ENCODE measurements at regions not wholly inside any gene's neighbourhood (a gene's known extent, or its start where the extent isn't known, plus 50 kb on each side); places are given as distances from the start of the nearest gene placed in this dataset.

DNA sequence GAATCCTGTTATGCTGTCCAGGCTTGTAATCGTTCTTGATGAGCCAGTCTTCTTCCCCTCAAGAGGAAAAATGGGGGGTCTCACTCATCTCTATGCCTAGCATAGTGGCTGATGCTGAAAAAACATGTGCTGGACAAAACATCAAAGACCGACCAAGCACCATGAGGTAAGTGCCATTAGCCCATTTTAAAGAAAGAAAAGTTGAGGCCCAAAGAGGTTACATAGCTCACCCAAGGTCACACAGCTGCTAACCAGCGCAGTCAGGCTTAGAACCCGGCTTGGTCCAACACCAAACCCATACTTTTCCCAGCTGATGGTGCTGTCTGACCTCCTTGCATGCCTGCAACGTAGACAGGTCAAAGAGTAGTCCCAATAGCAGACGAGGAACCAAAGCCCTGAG lies 156.4 kb downstream of the INHBB start:
- no peaks in the 10 kb centered on the region for H4K20me1 ChIP-seq (replicated peaks; ENCODE audit: insufficient read depth)
- H3K4me2 ChIP-seq = no peak overlapping the region
- H3K4me1 Mint-ChIP-seq = peaks cover 6% of the 10 kb centered on the region; the same call in 2 of the 3 replicates
- no peak overlapping the region for H2AFZ ChIP-seq
- H3K27me3 Mint-ChIP-seq (ENCODE audit: insufficient read depth, low read depth, poor library complexity) = peaks cover 19% of the 10 kb centered on the region
- H3K27ac Mint-ChIP-seq = no peak overlapping the region
- H3K4me3 Mint-ChIP-seq = no peak overlapping the region
- TF ChIP-seq CREB1 (CRISPR knock-in tag; IDR thresholded peaks at IDR 0.05; ENCODE audit: low read depth) (no peak), EZH2phosphoT487 (IDR thresholded peaks at IDR 0.05; ENCODE audit: unreplicated experiment) (no peak), EZH2 (IDR thresholded peaks at IDR 0.05; ENCODE audit: low read depth, unreplicated experiment) (no peak), ZNF114 (CRISPR knock-in tag; IDR thresholded peaks at IDR 0.05) (no peak), POLR2AphosphoS5 (IDR thresholded peaks at IDR 0.05; ENCODE audit: low read depth) (no peak), NANOG (IDR thresholded peaks at IDR 0.05; ENCODE audit: borderline replicate concordance) (no peak), JUNB (IDR thresholded peaks at IDR 0.05; ENCODE audit: unreplicated experiment) (no peak), CTCF (conservative IDR thresholded peaks at IDR 0.05; ENCODE audit: low read depth in 2 of 2) (no peak), ETS1 (IDR thresholded peaks at IDR 0.05) (no peak)
- TF ChIP-seq, protein P1, sequence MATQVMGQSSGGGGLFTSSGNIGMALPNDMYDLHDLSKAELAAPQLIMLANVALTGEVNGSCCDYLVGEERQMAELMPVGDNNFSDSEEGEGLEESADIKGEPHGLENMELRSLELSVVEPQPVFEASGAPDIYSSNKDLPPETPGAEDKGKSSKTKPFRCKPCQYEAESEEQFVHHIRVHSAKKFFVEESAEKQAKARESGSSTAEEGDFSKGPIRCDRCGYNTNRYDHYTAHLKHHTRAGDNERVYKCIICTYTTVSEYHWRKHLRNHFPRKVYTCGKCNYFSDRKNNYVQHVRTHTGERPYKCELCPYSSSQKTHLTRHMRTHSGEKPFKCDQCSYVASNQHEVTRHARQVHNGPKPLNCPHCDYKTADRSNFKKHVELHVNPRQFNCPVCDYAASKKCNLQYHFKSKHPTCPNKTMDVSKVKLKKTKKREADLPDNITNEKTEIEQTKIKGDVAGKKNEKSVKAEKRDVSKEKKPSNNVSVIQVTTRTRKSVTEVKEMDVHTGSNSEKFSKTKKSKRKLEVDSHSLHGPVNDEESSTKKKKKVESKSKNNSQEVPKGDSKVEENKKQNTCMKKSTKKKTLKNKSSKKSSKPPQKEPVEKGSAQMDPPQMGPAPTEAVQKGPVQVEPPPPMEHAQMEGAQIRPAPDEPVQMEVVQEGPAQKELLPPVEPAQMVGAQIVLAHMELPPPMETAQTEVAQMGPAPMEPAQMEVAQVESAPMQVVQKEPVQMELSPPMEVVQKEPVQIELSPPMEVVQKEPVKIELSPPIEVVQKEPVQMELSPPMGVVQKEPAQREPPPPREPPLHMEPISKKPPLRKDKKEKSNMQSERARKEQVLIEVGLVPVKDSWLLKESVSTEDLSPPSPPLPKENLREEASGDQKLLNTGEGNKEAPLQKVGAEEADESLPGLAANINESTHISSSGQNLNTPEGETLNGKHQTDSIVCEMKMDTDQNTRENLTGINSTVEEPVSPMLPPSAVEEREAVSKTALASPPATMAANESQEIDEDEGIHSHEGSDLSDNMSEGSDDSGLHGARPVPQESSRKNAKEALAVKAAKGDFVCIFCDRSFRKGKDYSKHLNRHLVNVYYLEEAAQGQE (IDR thresholded peaks at IDR 0.05; ENCODE audit: unreplicated experiment) = no peak
- TF ChIP-seq, protein P2, sequence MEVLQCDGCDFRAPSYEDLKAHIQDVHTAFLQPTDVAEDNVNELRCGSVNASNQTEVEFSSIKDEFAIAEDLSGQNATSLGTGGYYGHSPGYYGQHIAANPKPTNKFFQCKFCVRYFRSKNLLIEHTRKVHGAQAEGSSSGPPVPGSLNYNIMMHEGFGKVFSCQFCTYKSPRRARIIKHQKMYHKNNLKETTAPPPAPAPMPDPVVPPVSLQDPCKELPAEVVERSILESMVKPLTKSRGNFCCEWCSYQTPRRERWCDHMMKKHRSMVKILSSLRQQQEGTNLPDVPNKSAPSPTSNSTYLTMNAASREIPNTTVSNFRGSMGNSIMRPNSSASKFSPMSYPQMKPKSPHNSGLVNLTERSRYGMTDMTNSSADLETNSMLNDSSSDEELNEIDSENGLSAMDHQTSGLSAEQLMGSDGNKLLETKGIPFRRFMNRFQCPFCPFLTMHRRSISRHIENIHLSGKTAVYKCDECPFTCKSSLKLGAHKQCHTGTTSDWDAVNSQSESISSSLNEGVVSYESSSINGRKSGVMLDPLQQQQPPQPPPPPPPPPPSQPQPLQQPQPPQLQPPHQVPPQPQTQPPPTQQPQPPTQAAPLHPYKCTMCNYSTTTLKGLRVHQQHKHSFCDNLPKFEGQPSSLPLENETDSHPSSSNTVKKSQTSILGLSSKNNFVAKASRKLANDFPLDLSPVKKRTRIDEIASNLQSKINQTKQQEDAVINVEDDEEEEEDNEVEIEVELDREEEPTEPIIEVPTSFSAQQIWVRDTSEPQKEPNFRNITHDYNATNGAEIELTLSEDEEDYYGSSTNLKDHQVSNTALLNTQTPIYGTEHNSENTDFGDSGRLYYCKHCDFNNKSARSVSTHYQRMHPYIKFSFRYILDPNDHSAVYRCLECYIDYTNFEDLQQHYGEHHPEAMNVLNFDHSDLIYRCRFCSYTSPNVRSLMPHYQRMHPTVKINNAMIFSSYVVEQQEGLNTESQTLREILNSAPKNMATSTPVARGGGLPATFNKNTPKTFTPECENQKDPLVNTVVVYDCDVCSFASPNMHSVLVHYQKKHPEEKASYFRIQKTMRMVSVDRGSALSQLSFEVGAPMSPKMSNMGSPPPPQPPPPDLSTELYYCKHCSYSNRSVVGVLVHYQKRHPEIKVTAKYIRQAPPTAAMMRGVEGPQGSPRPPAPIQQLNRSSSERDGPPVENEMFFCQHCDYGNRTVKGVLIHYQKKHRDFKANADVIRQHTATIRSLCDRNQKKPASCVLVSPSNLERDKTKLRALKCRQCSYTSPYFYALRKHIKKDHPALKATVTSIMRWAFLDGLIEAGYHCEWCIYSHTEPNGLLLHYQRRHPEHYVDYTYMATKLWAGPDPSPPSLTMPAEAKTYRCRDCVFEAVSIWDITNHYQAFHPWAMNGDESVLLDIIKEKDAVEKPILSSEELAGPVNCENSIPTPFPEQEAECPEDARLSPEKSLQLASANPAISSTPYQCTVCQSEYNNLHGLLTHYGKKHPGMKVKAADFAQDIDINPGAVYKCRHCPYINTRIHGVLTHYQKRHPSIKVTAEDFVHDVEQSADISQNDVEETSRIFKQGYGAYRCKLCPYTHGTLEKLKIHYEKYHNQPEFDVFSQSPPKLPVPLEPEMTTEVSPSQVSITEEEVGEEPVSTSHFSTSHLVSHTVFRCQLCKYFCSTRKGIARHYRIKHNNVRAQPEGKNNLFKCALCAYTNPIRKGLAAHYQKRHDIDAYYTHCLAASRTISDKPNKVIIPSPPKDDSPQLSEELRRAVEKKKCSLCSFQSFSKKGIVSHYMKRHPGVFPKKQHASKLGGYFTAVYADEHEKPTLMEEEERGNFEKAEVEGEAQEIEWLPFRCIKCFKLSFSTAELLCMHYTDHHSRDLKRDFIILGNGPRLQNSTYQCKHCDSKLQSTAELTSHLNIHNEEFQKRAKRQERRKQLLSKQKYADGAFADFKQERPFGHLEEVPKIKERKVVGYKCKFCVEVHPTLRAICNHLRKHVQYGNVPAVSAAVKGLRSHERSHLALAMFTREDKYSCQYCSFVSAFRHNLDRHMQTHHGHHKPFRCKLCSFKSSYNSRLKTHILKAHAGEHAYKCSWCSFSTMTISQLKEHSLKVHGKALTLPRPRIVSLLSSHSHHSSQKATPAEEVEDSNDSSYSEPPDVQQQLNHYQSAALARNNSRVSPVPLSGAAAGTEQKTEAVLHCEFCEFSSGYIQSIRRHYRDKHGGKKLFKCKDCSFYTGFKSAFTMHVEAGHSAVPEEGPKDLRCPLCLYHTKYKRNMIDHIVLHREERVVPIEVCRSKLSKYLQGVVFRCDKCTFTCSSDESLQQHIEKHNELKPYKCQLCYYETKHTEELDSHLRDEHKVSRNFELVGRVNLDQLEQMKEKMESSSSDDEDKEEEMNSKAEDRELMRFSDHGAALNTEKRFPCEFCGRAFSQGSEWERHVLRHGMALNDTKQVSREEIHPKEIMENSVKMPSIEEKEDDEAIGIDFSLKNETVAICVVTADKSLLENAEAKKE (CRISPR knock-in tag; IDR thresholded peaks at IDR 0.05) = no peak
- ATAC-seq = no peak
- H3F3A ChIP-seq (replicated peaks; ENCODE audit: low read depth) = no peaks in the 10 kb centered on the region
- DNase-seq (ENCODE audit: low spot score) = no peak
- H3K27me3 ChIP-seq (ENCODE audit: insufficient read depth) = no peaks in the 10 kb centered on the region
- H3K79me2 ChIP-seq (replicated peaks; ENCODE audit: insufficient read depth) = no peaks in the 10 kb centered on the region
- no peaks in the 10 kb centered on the region; the same call in 2 of the 3 replicates for H3K9me3 Mint-ChIP-seq
- H3K27ac ChIP-seq (ENCODE audit: low read depth) = no peak overlapping the region
- no peaks in the 10 kb centered on the region for H3K4me1 ChIP-seq (ENCODE audit: insufficient read depth)
- H3K36me3 Mint-ChIP-seq (ENCODE audit: low read depth) = no peaks in the 10 kb centered on the region
- no peaks in the 10 kb centered on the region for H3K36me3 ChIP-seq (ENCODE audit: insufficient read depth)
- no peaks in the 10 kb centered on the region for H3K9me2 ChIP-seq (ENCODE audit: insufficient read depth)
- H3K4me3 ChIP-seq = no peak overlapping the region
